Mammary epithelial cell (primary cell): ENCODE measurements at regions not wholly inside any gene's neighbourhood (a gene's known extent, or its start where the extent isn't known, plus 50 kb on each side); places are given as distances from the start of the nearest gene placed in this dataset.
"Not testable (repeated sequence)": the region's sequence is repeated elsewhere in the genome, so short reads cannot be mapped to it uniquely, and the experiment has no call there.

Source experiments
- EZH2 ChIP-seq: IDR thresholded peaks from 2 replicates; pipeline ENCODE4 v1.6.1; 2012; ENCODE audit warnings: low read length, inconsistent platforms, borderline replicate concordance
- TF ChIP-seq, protein P1 (sequence below), 2 donors: IDR thresholded peaks in 1 of 2; conservative IDR thresholded peaks in 1 of 2; 2 replicates each; pipeline ENCODE4 v1.5.1; 2011 to 2012; ENCODE audit warnings: inconsistent platforms in 2 of 2, low read length in 2 of 2, mild to moderate bottlenecking in 2 of 2, control low read depth in 1 of 2, low read depth in 1 of 2; ENCODE audit not compliant: insufficient read depth in 1 of 2; ENCODE audit errors: extremely low read depth in 1 of 2

DNA sequence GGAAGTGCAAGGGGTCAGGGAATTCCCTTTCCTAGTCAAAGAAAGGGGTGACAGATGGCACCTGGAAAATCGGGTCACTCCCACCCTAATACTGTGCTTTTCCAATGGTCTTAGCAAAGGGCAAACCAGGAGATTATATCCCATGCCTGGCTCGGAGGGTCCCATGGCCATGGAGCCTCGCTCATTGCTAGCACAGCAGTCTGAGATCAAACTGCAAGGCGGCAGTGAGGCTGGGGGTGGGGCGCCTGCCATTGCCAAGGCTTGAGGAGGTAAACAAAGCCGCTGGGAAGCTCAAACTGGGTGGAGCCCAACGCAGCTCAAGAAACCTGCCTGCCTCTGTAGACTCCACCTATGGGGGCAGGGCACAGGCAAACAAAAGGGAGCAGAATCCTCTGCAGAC is 714.4 kb upstream of the MGAT4C start:
- TF ChIP-seq, protein P1, sequence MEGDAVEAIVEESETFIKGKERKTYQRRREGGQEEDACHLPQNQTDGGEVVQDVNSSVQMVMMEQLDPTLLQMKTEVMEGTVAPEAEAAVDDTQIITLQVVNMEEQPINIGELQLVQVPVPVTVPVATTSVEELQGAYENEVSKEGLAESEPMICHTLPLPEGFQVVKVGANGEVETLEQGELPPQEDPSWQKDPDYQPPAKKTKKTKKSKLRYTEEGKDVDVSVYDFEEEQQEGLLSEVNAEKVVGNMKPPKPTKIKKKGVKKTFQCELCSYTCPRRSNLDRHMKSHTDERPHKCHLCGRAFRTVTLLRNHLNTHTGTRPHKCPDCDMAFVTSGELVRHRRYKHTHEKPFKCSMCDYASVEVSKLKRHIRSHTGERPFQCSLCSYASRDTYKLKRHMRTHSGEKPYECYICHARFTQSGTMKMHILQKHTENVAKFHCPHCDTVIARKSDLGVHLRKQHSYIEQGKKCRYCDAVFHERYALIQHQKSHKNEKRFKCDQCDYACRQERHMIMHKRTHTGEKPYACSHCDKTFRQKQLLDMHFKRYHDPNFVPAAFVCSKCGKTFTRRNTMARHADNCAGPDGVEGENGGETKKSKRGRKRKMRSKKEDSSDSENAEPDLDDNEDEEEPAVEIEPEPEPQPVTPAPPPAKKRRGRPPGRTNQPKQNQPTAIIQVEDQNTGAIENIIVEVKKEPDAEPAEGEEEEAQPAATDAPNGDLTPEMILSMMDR (conservative IDR thresholded peaks at IDR 0.05 in 1 of 2, IDR thresholded peaks at IDR 0.05 in 1 of 2; ENCODE audit: extremely low read depth in 1 of 2, insufficient read depth in 1 of 2, low read depth in 1 of 2, low read length in 2 of 2), result not testable (repeated sequence)
- not testable (repeated sequence) for TF ChIP-seq EZH2
